GM19351 (cell line): ENCODE measurements at regions not wholly inside any gene's neighbourhood (a gene's known extent, or its start where the extent isn't known, plus 50 kb on each side); places are given as distances from the start of the nearest gene placed in this dataset.
"Not testable (repeated sequence)": the region's sequence is repeated elsewhere in the genome, so short reads cannot be mapped to it uniquely, and the experiment has no call there.

Source experiments
- ATAC-seq: cut with Tn5 transposase; IDR thresholded peaks from one replicate; pipeline ENCODE4 v1.9.1; 2021; ENCODE audit warnings: mild to moderate bottlenecking, moderate library complexity; ENCODE audit not compliant: unreplicated experiment

DNA sequence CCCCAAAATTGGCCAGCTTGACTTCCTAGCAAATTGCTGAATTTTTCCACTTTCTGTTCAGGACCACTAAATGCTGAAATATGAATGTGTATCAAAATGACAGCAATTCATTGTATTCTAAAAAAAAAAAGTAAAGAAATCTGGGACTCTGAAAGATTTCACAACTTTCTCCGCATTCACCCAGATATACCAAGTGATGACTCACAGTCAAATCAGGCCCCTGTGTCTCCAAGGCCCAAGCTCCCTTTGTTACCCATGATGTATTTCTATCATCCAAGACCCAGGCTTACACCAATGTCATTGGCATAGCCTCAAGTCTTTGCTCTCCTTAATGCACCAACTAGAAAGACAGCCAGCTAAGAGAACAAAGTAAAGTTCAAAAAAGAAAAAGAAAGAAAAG lies 493.9 kb downstream of the NTRK2 start:
- ATAC-seq, result no peak

DNA sequence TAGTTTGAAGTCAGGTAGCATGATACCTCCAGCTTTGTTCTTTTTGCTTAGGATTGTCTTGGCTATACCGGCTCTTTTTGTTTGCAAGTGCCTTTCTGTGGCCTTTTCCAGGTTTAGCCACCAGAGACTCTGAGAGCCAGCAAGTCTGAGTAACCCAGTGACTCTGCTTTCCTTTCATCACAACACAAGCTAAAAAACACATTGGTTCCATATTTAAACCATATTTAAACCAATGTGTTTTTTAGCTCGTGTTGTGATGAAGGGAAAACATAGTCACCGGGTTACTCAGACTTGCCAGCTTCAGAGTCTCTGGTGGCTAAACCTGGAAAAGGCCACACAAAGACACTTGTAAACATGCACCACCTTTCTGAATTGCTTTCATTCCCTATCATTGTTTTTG lies 493.3 kb downstream of the NTRK2 start:
- no peak for ATAC-seq

- ATAC-seq, result not testable (repeated sequence)
Measured at GRCh38 chr9:85160944-85161343, 491.4 kb downstream of the NTRK2 start.

GRCh38 chr9:85158512-85158911 lies 489.0 kb downstream of the NTRK2 start:
- ATAC-seq, result no peak

DNA sequence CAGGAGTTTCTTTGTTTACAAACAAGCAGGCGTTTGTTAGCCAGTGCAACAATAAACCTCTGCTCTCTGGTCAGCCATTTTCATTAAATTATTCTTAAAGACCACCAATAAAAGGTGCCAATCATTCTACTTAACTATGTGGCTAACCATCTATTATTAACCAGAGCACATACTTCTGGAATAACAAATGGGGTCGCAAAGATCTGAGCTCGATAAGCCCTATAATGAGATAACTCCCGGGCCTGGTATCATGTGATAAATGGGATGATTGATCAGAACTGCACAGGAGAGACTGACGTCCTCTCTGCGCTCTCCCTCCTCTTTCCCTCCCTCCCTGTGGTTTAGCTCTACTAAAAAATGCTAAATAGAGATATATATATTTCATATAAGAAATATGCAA lies 488.2 kb downstream of the NTRK2 start:
- no peak for ATAC-seq

DNA sequence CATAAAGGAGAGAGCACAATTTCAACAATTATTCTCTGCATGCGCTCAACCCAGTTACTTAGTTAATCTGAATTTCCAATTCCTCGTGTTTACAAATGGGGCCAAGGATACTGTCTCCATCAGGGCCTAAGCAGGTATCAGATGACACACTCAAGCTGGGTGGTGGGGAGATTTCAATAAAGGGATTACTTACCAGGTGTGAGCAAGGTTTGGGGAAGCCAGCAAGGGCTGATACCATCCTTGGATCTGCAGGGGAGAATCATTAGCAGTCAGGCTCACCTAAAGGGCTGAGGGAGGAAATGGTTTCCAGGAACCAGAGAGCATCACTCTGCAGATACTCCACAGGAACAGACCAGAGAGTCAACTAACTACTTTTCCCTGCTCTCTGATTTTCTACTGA lies 487.1 kb downstream of the NTRK2 start:
- no peak for ATAC-seq

DNA sequence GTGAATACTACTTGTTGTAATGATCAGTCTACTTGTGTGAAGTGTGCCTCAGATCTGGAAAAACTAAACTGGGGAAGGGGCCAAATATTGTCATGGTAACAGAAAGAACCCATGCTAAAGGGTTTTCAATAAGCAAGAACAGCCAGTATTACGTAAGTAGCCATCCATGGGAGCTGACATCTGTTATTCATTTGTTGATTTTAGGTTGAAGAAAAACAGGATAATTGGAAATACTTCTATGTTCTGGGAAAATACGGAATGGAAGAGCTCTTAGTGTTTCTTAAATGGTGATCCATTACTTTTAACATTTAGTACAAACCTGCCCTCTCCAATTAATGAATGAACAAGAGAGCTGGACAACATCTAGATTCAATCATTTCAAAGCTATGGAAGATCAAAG lies 485.8 kb downstream of the NTRK2 start:
- no peak for ATAC-seq

GRCh38 chr9:85151741-85152140 lies 482.2 kb downstream of the NTRK2 start:
- no peak for ATAC-seq

- ATAC-seq, result no peak
Measured at GRCh38 chr9:85151162-85151561, 481.6 kb downstream of the NTRK2 start.

- no peak for ATAC-seq
Measured at GRCh38 chr9:85147046-85147640, 477.6 kb downstream of the NTRK2 start.

DNA sequence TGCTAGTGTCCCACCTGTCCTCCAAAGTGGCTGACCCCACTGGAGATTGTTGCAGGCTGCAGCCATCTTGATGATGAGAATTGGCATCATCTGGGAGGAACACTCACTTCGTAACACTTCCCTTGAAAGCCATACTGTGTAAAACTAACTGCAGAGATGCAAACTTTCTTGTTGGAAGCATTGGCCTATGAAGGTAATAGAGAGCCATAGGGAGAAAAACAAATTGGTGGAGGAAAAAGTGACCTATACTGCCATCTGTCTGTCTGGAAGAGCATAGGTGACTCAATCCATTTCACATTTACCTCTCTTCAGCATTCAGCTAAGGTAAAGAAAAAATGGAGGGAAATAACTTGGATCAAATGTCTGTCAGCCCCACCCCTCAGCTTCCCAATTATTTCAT lies 473.4 kb downstream of the NTRK2 start:
- ATAC-seq, result no peak

- ATAC-seq, result no peak
Measured at GRCh38 chr9:85142496-85142911, 473.0 kb downstream of the NTRK2 start.

GRCh38 chr9:85137696-85138095 lies 468.2 kb downstream of the NTRK2 start:
- ATAC-seq, result no peak

DNA sequence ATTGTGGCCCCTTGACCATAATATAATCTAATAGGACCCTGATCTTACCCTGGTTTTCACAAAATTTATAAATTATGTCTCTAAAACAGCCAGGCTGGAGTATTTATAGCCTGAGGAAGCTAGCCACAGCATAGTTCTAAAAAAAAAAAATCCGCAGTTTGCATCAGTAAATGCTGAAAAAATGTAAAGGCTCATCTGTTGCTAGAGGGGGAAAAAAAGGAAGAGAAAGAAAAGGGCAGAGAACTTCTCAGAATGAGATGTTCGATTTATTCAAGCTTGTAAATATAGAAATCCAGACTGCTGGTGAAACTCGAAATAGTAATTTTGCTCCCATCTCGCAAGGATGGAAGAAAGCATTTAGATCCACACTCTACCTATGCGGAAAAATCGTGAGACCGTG lies 467.5 kb downstream of the NTRK2 start:
- no peak for ATAC-seq

DNA sequence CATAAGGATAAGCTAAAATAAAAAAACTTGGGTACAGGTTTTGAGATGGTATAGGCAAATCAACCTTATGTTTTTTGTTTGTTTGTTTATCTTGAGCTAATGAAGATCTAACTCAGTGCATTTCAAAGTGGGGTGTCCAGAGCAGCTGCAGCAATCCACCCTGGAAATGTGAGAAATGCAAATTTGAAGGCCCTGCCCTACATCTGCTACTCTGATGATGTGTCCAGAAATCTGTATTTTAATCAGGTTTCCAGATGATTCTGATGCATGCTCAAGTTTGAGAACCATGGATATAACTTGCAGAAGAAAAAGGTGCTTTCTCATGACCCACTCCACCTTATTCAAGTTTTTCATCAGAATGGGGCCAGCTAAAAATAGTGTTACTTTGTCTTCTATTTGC lies 467.0 kb downstream of the NTRK2 start:
- ATAC-seq, result no peak

- ATAC-seq, result no peak
Measured at GRCh38 chr9:85130764-85131163, 461.2 kb downstream of the NTRK2 start.

DNA sequence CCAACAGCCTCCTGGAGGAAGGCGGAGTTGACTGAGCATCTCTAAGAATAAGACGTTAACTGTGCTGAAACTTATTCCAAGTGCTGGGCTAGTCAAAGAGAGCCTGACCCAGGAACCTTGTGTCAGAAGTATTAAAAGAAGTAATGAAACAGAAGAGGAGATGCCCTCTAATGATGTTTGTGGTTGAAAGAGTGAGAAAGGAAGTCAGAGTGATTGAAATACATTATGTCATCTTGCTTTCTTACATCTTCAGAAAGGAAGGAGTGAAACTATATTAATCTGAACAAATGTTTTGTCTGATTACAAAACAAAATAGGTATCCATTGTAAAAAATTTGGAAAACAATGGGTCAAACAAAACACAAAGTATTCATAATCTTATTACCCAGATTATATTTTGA lies 460.7 kb downstream of the NTRK2 start:
- ATAC-seq, result peak; percentile 50

GRCh38 chr9:85129514-85129913 lies 460.0 kb downstream of the NTRK2 start:
- ATAC-seq, result no peak

DNA sequence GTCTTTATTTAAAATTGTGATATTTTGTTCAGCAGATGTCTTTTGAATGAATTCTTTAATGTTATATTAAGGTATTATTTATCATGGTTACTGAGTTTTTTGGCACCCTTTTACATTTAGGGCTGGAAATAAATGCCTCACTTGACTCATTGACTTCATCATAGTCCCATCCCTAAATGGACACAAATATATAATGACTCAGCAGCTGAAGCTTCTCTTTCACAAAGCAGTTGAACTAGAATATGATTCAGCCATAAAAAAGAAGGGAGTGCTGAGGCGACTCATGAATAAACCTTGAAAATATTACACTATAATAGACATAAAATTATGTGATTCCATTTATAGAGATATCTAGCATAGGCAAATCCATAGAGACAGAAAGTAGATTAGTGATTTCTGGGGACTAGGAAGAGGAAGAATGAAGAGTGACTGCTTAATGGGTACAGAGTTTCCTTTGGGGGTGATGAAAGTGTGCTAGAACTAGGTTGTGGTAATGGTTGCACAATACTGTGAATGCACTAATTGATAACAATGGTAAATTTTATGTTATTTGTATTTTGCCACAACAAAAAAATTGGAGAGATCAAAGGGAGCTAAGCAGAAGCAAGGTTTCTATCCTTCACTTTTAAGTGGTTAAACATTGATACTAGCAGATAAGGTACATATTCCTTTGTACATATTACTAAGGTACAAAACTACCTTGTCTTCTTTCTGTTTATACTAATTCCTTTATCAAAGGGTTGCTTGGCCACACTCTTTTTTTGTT lies 449.6 kb downstream of the NTRK2 start:
- ATAC-seq, result no peak

- ATAC-seq, result no peak
Measured at GRCh38 chr9:85117831-85118230, 448.3 kb downstream of the NTRK2 start.

DNA sequence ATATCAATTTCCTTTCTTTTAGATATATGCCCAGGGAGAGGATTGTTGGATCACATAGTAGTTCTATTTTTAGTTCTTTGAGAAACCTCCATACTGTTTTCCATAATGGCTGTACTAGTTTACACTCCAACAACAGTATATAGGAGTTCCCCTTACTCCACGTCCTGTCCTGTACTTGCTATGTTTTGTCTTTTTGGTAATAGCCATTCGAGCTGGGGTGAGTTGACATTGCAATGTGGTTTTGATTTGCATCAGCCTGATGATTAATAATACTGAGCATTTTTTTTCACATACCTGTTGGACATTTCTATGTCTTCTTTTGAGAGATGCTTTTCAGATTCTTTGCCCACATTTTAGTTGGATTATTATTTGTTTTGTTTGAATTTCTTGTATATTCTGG lies 445.9 kb downstream of the NTRK2 start:
- no peak for ATAC-seq

DNA sequence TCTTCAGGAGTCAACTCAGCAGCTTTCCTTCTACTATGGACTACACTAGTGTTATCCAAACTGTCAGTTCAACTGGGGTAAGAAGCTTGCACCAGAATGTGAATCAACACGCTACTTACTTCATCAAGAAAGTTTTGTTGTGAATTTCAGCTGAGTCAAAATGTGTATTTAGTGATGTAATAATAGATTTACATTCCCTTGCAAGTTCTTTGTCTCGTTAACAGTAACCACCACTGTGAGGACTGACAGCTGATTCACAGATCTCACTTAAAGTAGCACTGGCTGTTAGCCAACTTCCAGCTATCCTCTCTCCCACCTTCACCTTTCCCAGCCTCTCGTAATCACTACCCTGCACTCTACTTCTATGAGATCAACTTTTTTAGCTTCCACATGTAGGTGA lies 445.3 kb downstream of the NTRK2 start:
- ATAC-seq, result no peak

DNA sequence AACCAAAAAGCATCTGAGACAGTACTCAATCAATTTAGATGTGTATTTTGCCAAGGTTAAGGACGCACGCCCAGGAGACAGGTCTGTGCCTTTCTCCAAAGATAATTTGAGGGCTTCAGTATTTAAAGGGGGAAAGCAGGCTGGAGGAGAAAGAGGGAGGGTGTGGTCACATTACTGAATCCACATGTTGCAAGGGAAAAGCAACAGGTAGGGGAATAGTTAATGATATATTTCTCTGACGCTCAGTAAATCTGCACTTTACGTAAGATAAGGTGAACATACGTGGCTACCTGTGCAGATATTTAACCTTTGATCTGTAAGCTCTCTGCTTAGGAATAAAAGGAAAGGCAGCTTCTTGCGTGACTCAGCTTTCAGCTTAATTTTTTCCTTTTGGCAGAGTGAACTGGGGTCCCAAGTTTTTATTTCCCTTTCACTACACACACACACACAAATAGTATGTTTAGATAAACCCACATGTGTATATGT lies 443.4 kb downstream of the NTRK2 start:
- ATAC-seq, result no peak
